ENCODE measurements at regions not wholly inside any gene's neighbourhood (a gene's known extent, or its start where the extent isn't known, plus 50 kb on each side); places are given as distances from the start of the nearest gene placed in this dataset.

- 21% methylated on average over 15 of the region's 16 CpGs for WGBS (ENCODE audit: missing lambda C conversion rate)
- no peaks in the 10 kb centered on the region for H3K4me1 ChIP-seq
- ChIA-PET CTCF (interaction anchor here (1.6 kb wide), 1 partner anchor 11 kb away, joined by 4 read pairs; no protein-coding TSS in a partner anchor), POLR2A (no interaction called here)
- no peak overlapping the region for H3K4me3 ChIP-seq
- DNase-seq (ENCODE audit: low read depth in 1 of 2, low spot score in 1 of 2) (no peak), ATAC-seq (no peak; a peak in 1 of 6 replicates), FAIRE-seq (no peak)
- no peak overlapping the region for H3K27ac ChIP-seq
- H3K4me2 ChIP-seq = no peak overlapping the region
- H3K9me3 ChIP-seq = no peaks in the 10 kb centered on the region
- TF ChIP-seq ATOH8 (CRISPR knock-in tag; IDR thresholded peaks at IDR 0.05; ENCODE audit: low read depth) = no peak
- no peak for TF ChIP-seq FOSB (CRISPR knock-in tag; IDR thresholded peaks at IDR 0.05)
- no peak for TF ChIP-seq RFX5 (IDR thresholded peaks at IDR 0.05)
- no peak for TF ChIP-seq TFCP2L1 (CRISPR knock-in tag; IDR thresholded peaks at IDR 0.05)
- no peak for TF ChIP-seq EHMT2 (IDR thresholded peaks at IDR 0.05; ENCODE audit: low read depth)
- no peak for TF ChIP-seq CHD4 (IDR thresholded peaks at IDR 0.05; ENCODE audit: borderline replicate concordance)
- TF ChIP-seq RARB (CRISPR knock-in tag; IDR thresholded peaks at IDR 0.05) = no peak
- no peak for TF ChIP-seq BHLHE40 (IDR thresholded peaks at IDR 0.05; ENCODE audit: low read depth, low read length)
- TF ChIP-seq CHD2 (IDR thresholded peaks at IDR 0.05; ENCODE audit: low read length, partially characterized antibody) = no peak
Measured at GRCh38 chr10:131431978-131432690, 120.6 kb upstream of the TCERG1L start.

GRCh38 chr10:131433568-131433967 is 122.0 kb upstream of the TCERG1L start:
- no peak overlapping the region for H3K4me3 ChIP-seq
- no peak overlapping the region for H3K27ac ChIP-seq
- ChIA-PET CTCF (no interaction called here), POLR2A (no interaction called here)
- DNase-seq (ENCODE audit: low read depth in 1 of 2, low spot score in 1 of 2) = no peak
- WGBS (ENCODE audit: missing lambda C conversion rate) = 45% methylated on average over 8 of the region's 8 CpGs
- FAIRE-seq = no peak
- no peak for TF ChIP-seq POLR2AphosphoS2 (conservative IDR thresholded peaks at IDR 0.05; ENCODE audit: low read length)
- no peak for ATAC-seq
- no peaks in the 10 kb centered on the region for H3K9me3 ChIP-seq
- H3K4me1 ChIP-seq = no peaks in the 10 kb centered on the region
- no peak overlapping the region for H3K4me2 ChIP-seq

- ChIA-PET CTCF (no interaction called here), POLR2A (no interaction called here)
- WGBS (ENCODE audit: missing lambda C conversion rate) = 44% methylated on average over 9 of the region's 9 CpGs
- no peak overlapping the region for H3K4me3 ChIP-seq
- ATAC-seq (no peak), FAIRE-seq (no peak), DNase-seq (ENCODE audit: low read depth in 1 of 2, low spot score in 1 of 2) (no peak)
- H3K4me1 ChIP-seq = no peaks in the 10 kb centered on the region
- H3K9me3 ChIP-seq = no peaks in the 10 kb centered on the region
- no peak overlapping the region for H3K4me2 ChIP-seq
- no peak overlapping the region for H3K27ac ChIP-seq
- TF ChIP-seq RARB (CRISPR knock-in tag; IDR thresholded peaks at IDR 0.05) = no peak
Measured at GRCh38 chr10:131435232-131435631, 123.7 kb upstream of the TCERG1L start.

GRCh38 chr10:131435760-131436457 is 124.4 kb upstream of the TCERG1L start:
- no peak overlapping the region for H3K4me2 ChIP-seq
- no peaks in the 10 kb centered on the region for H3K9me3 ChIP-seq
- no peak overlapping the region for H3K27ac ChIP-seq
- no peak for DNase-seq (ENCODE audit: low read depth in 1 of 2, low spot score in 1 of 2)
- ATAC-seq = no peak
- H3K4me3 ChIP-seq = no peak overlapping the region
- H3K4me1 ChIP-seq = no peaks in the 10 kb centered on the region
- 29% methylated on average over 16 of the region's 18 CpGs for WGBS (ENCODE audit: missing lambda C conversion rate)
- CTCF ChIA-PET = no interaction called here
- POLR2A ChIA-PET = no interaction called here
- TF ChIP-seq RNF2 (IDR thresholded peaks at IDR 0.05; ENCODE audit: borderline replicate concordance, low read depth) (no peak), RAD21 (conservative IDR thresholded peaks at IDR 0.05 in 1 of 2, IDR thresholded peaks at IDR 0.05 in 1 of 2) (no peak), BCL3 (IDR thresholded peaks at IDR 0.05) (no peak)
- no peak for FAIRE-seq

- CTCF ChIA-PET = no interaction called here
- no peak for DNase-seq (ENCODE audit: low read depth in 1 of 2, low spot score in 1 of 2)
- POLR2A ChIA-PET = no interaction called here
- no peaks in the 10 kb centered on the region for H3K9me3 ChIP-seq
- no peak overlapping the region for H3K4me2 ChIP-seq
- no peak overlapping the region for H3K4me3 ChIP-seq
- FAIRE-seq = no peak
- H3K27ac ChIP-seq = no peak overlapping the region
- no peak for ATAC-seq
- TF ChIP-seq SMC3 (IDR thresholded peaks at IDR 0.05) (no peak), RAD21 (conservative IDR thresholded peaks at IDR 0.05 in 1 of 2, IDR thresholded peaks at IDR 0.05 in 1 of 2) (no peak), TP53 (CRISPR knock-in tag; IDR thresholded peaks at IDR 0.05) (no peak), KDM1A (IDR thresholded peaks at IDR 0.05; ENCODE audit: low read depth) (no peak), FOSB (CRISPR knock-in tag; IDR thresholded peaks at IDR 0.05) (no peak), ZSCAN20 (CRISPR knock-in tag; IDR thresholded peaks at IDR 0.05) (no peak), CBX2 (IDR thresholded peaks at IDR 0.05; ENCODE audit: borderline replicate concordance, low read depth) (no peak), NPAS2 (CRISPR knock-in tag; IDR thresholded peaks at IDR 0.05; ENCODE audit: borderline replicate concordance) (no peak), REST (IDR thresholded peaks at IDR 0.05) (no peak)
- WGBS (ENCODE audit: missing lambda C conversion rate) = 21% methylated on average over 4 of the region's 4 CpGs
- no peaks in the 10 kb centered on the region for H3K4me1 ChIP-seq
Measured at GRCh38 chr10:131436458-131436857, 124.9 kb upstream of the TCERG1L start.
